ENCODE measurements at regions not wholly inside any gene's neighbourhood (a gene's known extent, or its start where the extent isn't known, plus 50 kb on each side); places are given as distances from the start of the nearest gene placed in this dataset.

DNA sequence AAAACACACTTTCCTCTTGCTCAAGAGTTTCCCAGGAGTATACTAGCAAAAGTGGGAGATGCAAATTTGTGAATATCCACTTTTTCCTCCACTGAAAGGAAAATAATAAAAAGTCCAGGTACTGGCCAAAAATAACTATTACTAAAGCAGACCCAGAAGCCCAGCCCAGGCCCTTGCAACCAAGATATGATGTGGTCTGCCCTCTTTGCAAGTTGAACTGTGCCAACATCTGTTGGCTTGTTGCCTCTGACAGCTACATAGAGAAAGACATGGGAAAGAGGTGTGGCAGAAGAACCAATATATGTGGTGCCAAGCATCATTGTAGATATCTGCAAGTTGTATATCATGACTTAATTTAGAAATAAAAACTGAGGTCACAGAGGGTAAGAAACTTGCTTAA lies 78.4 kb upstream of the JAG1 start (continued):
- TF ChIP-seq, protein P1, sequence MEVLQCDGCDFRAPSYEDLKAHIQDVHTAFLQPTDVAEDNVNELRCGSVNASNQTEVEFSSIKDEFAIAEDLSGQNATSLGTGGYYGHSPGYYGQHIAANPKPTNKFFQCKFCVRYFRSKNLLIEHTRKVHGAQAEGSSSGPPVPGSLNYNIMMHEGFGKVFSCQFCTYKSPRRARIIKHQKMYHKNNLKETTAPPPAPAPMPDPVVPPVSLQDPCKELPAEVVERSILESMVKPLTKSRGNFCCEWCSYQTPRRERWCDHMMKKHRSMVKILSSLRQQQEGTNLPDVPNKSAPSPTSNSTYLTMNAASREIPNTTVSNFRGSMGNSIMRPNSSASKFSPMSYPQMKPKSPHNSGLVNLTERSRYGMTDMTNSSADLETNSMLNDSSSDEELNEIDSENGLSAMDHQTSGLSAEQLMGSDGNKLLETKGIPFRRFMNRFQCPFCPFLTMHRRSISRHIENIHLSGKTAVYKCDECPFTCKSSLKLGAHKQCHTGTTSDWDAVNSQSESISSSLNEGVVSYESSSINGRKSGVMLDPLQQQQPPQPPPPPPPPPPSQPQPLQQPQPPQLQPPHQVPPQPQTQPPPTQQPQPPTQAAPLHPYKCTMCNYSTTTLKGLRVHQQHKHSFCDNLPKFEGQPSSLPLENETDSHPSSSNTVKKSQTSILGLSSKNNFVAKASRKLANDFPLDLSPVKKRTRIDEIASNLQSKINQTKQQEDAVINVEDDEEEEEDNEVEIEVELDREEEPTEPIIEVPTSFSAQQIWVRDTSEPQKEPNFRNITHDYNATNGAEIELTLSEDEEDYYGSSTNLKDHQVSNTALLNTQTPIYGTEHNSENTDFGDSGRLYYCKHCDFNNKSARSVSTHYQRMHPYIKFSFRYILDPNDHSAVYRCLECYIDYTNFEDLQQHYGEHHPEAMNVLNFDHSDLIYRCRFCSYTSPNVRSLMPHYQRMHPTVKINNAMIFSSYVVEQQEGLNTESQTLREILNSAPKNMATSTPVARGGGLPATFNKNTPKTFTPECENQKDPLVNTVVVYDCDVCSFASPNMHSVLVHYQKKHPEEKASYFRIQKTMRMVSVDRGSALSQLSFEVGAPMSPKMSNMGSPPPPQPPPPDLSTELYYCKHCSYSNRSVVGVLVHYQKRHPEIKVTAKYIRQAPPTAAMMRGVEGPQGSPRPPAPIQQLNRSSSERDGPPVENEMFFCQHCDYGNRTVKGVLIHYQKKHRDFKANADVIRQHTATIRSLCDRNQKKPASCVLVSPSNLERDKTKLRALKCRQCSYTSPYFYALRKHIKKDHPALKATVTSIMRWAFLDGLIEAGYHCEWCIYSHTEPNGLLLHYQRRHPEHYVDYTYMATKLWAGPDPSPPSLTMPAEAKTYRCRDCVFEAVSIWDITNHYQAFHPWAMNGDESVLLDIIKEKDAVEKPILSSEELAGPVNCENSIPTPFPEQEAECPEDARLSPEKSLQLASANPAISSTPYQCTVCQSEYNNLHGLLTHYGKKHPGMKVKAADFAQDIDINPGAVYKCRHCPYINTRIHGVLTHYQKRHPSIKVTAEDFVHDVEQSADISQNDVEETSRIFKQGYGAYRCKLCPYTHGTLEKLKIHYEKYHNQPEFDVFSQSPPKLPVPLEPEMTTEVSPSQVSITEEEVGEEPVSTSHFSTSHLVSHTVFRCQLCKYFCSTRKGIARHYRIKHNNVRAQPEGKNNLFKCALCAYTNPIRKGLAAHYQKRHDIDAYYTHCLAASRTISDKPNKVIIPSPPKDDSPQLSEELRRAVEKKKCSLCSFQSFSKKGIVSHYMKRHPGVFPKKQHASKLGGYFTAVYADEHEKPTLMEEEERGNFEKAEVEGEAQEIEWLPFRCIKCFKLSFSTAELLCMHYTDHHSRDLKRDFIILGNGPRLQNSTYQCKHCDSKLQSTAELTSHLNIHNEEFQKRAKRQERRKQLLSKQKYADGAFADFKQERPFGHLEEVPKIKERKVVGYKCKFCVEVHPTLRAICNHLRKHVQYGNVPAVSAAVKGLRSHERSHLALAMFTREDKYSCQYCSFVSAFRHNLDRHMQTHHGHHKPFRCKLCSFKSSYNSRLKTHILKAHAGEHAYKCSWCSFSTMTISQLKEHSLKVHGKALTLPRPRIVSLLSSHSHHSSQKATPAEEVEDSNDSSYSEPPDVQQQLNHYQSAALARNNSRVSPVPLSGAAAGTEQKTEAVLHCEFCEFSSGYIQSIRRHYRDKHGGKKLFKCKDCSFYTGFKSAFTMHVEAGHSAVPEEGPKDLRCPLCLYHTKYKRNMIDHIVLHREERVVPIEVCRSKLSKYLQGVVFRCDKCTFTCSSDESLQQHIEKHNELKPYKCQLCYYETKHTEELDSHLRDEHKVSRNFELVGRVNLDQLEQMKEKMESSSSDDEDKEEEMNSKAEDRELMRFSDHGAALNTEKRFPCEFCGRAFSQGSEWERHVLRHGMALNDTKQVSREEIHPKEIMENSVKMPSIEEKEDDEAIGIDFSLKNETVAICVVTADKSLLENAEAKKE (CRISPR knock-in tag; IDR thresholded peaks at IDR 0.05), result no peak
- TF ChIP-seq ZNF331 (CRISPR knock-in tag; IDR thresholded peaks at IDR 0.05; ENCODE audit: low read depth), result no peak
- no peak for TF ChIP-seq EZH2phosphoT487 (IDR thresholded peaks at IDR 0.05; ENCODE audit: unreplicated experiment)
- no peak for TF ChIP-seq POLR2AphosphoS5 (IDR thresholded peaks at IDR 0.05; ENCODE audit: low read depth)
- no peak for TF ChIP-seq CREB1 (CRISPR knock-in tag; IDR thresholded peaks at IDR 0.05; ENCODE audit: low read depth)
- no peak for TF ChIP-seq STAT1 (IDR thresholded peaks at IDR 0.05; ENCODE audit: unreplicated experiment)
- TF ChIP-seq JUNB (IDR thresholded peaks at IDR 0.05; ENCODE audit: unreplicated experiment), result no peak
- TF ChIP-seq ZNF114 (CRISPR knock-in tag; IDR thresholded peaks at IDR 0.05), result no peak

DNA sequence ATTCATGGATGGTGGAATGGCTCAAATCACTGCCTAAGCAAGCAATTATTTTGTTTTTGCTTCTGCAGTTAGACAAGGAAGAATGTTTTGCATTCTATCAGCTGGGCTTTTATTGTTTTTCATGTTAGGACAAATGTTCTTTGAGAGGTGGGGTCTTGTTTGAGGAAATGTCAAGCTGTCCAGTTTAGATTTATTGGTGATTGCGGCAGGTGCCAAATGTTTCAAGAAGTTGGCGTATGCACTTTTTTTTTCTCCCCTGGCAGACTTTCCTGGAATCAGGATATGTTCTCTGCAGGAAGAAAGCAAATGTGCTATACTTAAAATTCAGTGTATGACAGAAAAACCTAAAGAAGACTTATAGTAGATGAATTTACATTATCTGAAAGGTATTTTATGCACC lies 81.0 kb upstream of the JAG1 start:
- no peaks in the 10 kb centered on the region for H3K36me3 ChIP-seq (ENCODE audit: insufficient read depth)
- H3K79me2 ChIP-seq (replicated peaks; ENCODE audit: insufficient read depth), result no peaks in the 10 kb centered on the region
- ATAC-seq (no peak), DNase-seq (ENCODE audit: low spot score) (no peak)
- Mint-ChIP-seq H3K27me3 (ENCODE audit: insufficient read depth, low read depth, poor library complexity) (no peaks in the 10 kb centered on the region), H3K27ac (no peak overlapping the region), H3K36me3 (ENCODE audit: low read depth) (no peaks in the 10 kb centered on the region), H3K4me1 (no peaks in the 10 kb centered on the region), H3K4me3 (no peak overlapping the region), H3K9me3 (no peaks in the 10 kb centered on the region)
- H4K20me1 ChIP-seq (replicated peaks; ENCODE audit: insufficient read depth), result no peaks in the 10 kb centered on the region
- H3K4me2 ChIP-seq, result no peak overlapping the region
- H3K27me3 ChIP-seq (ENCODE audit: insufficient read depth), result no peaks in the 10 kb centered on the region
- H3K27ac ChIP-seq (ENCODE audit: low read depth), result no peak overlapping the region
- H3K4me3 ChIP-seq, result no peak overlapping the region
- TF ChIP-seq EZH2 (IDR thresholded peaks at IDR 0.05; ENCODE audit: low read depth, unreplicated experiment), result no peak
- no peak for TF ChIP-seq ZNF331 (CRISPR knock-in tag; IDR thresholded peaks at IDR 0.05; ENCODE audit: low read depth)
- no peak for TF ChIP-seq CTCF (conservative IDR thresholded peaks at IDR 0.05; ENCODE audit: low read depth in 2 of 2)
- no peak for TF ChIP-seq STAT1 (IDR thresholded peaks at IDR 0.05; ENCODE audit: unreplicated experiment)
- TF ChIP-seq, protein P2, sequence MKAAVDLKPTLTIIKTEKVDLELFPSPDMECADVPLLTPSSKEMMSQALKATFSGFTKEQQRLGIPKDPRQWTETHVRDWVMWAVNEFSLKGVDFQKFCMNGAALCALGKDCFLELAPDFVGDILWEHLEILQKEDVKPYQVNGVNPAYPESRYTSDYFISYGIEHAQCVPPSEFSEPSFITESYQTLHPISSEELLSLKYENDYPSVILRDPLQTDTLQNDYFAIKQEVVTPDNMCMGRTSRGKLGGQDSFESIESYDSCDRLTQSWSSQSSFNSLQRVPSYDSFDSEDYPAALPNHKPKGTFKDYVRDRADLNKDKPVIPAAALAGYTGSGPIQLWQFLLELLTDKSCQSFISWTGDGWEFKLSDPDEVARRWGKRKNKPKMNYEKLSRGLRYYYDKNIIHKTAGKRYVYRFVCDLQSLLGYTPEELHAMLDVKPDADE (IDR thresholded peaks at IDR 0.05), result no peak
- no peak for TF ChIP-seq ZNF114 (CRISPR knock-in tag; IDR thresholded peaks at IDR 0.05)
- TF ChIP-seq POLR2AphosphoS5 (IDR thresholded peaks at IDR 0.05; ENCODE audit: low read depth), result no peak
- H3F3A ChIP-seq (replicated peaks; ENCODE audit: low read depth), result no peaks in the 10 kb centered on the region
- no peaks in the 10 kb centered on the region for H3K4me1 ChIP-seq (ENCODE audit: insufficient read depth)
- no peak overlapping the region for H2AFZ ChIP-seq
- H3K9me2 ChIP-seq (ENCODE audit: insufficient read depth), result peaks cover 7% of the 10 kb centered on the region; the same call in 1 of the 2 replicates

All from GM23338 (cell line).